Liver (tissue), 8 donors: ENCODE measurements at regions not wholly inside any gene's neighbourhood (a gene's known extent, or its start where the extent isn't known, plus 50 kb on each side); places are given as distances from the start of the nearest gene placed in this dataset.

Source experiments
- DNase-seq: peaks from one replicate; pipeline ENCODE4 v3.0.0-alpha.2; 2017; ENCODE audit warnings: low spot score
- H3K27ac ChIP-seq, 2 donors: one replicate each; pipeline ENCODE4 v1.7.0; 2013; ENCODE audit warnings: inconsistent platforms in 2 of 2, low read length in 2 of 2, control low read depth in 1 of 2, low read depth in 1 of 2, mild to moderate bottlenecking in 1 of 2
- H3K27me3 ChIP-seq, 4 donors: one replicate each; pipeline versions ENCODE4 v1.6.1 to v1.7.0; 2013; ENCODE audit warnings: low read length in 3 of 4, inconsistent platforms in 1 of 4, mild to moderate bottlenecking in 1 of 4, moderate library complexity in 1 of 4; ENCODE audit not compliant: control insufficient read depth in 4 of 4, insufficient read depth in 4 of 4
- H3K36me3 ChIP-seq, 4 donors: one replicate each; pipeline versions ENCODE4 v1.6.1 to v1.7.0; 2013; ENCODE audit warnings: low read length in 3 of 4, mild to moderate bottlenecking in 3 of 4, low read depth in 1 of 4, moderate library complexity in 1 of 4; ENCODE audit not compliant: control insufficient read depth in 4 of 4, insufficient read depth in 3 of 4
- H3K4me1 ChIP-seq, 4 donors: one replicate each; pipeline versions ENCODE4 v1.6.1 to v1.7.0; 2013; ENCODE audit warnings: low read length in 3 of 4, mild to moderate bottlenecking in 3 of 4, moderate library complexity in 1 of 4; ENCODE audit not compliant: control insufficient read depth in 4 of 4, insufficient read depth in 4 of 4
- H3K4me3 ChIP-seq, 3 donors: one replicate each; pipeline versions ENCODE4 v1.6.1 to v1.7.0; 2013; ENCODE audit warnings: low read length in 3 of 3, control low read depth in 1 of 3, low read depth in 1 of 3, mild to moderate bottlenecking in 1 of 3
- H3K9ac ChIP-seq, 2 donors: one replicate each; pipeline ENCODE4 v1.7.0; 2013; ENCODE audit warnings: low read length in 2 of 2, mild to moderate bottlenecking in 2 of 2, moderate library complexity in 2 of 2, control low read depth in 1 of 2, low read depth in 1 of 2
- H3K9me3 ChIP-seq, 4 donors: one replicate each; pipeline versions ENCODE4 v1.6.1 to v1.7.0; 2013; ENCODE audit warnings: low read length in 3 of 4; ENCODE audit not compliant: control insufficient read depth in 4 of 4
- ATF3 ChIP-seq: IDR thresholded peaks from 2 replicates; pipeline ENCODE4 v1.6.1; 2016; ENCODE audit warnings: antibody characterized with exemption
- CTCF ChIP-seq: fragments of 150-350 bp; IDR thresholded peaks from 2 replicates; pipeline ENCODE4 v1.5.1; 2017; ENCODE audit warnings: improper control_type of control experiment, low read depth, low read length; ENCODE audit not compliant: missing input control
- EGR1 ChIP-seq, 2 donors: IDR thresholded peaks; 2 replicates each; pipeline ENCODE4 v1.6.1; 2016 to 2018; ENCODE audit warnings: antibody characterized with exemption in 2 of 2, low read depth in 2 of 2
- FOXA1 ChIP-seq: IDR thresholded peaks from 2 replicates; pipeline ENCODE4 v1.6.1; 2016; ENCODE audit warnings: antibody characterized with exemption
- FOXA2 ChIP-seq: IDR thresholded peaks from 2 replicates; pipeline ENCODE4 v1.6.1; 2016; ENCODE audit warnings: antibody characterized with exemption
- GABPA ChIP-seq, 2 donors: IDR thresholded peaks in 1 of 2; conservative IDR thresholded peaks in 1 of 2; 2 replicates each; pipeline ENCODE4 v1.6.1; 2016; ENCODE audit warnings: antibody characterized with exemption in 2 of 2, mild to moderate bottlenecking in 1 of 2, moderate library complexity in 1 of 2
- HNF4A ChIP-seq, 2 donors: conservative IDR thresholded peaks; 2 replicates each; pipeline ENCODE4 v1.6.1; 2016; ENCODE audit warnings: antibody characterized with exemption in 2 of 2, mild to moderate bottlenecking in 2 of 2
- HNF4G ChIP-seq: IDR thresholded peaks from 2 replicates; pipeline ENCODE4 v1.6.1; 2016; ENCODE audit warnings: antibody characterized with exemption
- JUND ChIP-seq, 2 donors: IDR thresholded peaks; 2 replicates each; pipeline ENCODE4 v1.6.1; 2016; ENCODE audit warnings: antibody characterized with exemption in 2 of 2
- MAX ChIP-seq: IDR thresholded peaks from 2 replicates; pipeline ENCODE4 v1.6.1; 2016; ENCODE audit warnings: antibody characterized with exemption
- NR2F2 ChIP-seq: IDR thresholded peaks from 2 replicates; pipeline ENCODE4 v1.6.1; 2016; ENCODE audit warnings: antibody characterized with exemption
- RAD21 ChIP-seq, 2 donors: IDR thresholded peaks; 2 replicates each; pipeline ENCODE4 v1.6.1; 2016; ENCODE audit warnings: antibody characterized with exemption in 2 of 2, mild to moderate bottlenecking in 2 of 2
- REST ChIP-seq: IDR thresholded peaks from 2 replicates; pipeline ENCODE4 v1.6.1; 2016; ENCODE audit warnings: antibody characterized with exemption, mild to moderate bottlenecking
- RXRA ChIP-seq, 2 donors: IDR thresholded peaks; 2 replicates each; pipeline ENCODE4 v1.6.1; 2017 to 2018; ENCODE audit warnings: antibody characterized with exemption in 2 of 2, mild to moderate bottlenecking in 1 of 2
- SP1 ChIP-seq: IDR thresholded peaks from 2 replicates; pipeline ENCODE4 v1.6.1; 2018; ENCODE audit warnings: antibody characterized with exemption, mild to moderate bottlenecking
- TAF1 ChIP-seq: conservative IDR thresholded peaks from 2 replicates; pipeline ENCODE4 v1.6.1; 2016; ENCODE audit warnings: antibody characterized with exemption, mild to moderate bottlenecking
- YY1 ChIP-seq: IDR thresholded peaks from 2 replicates; pipeline ENCODE4 v1.6.1; 2016; ENCODE audit warnings: antibody characterized with exemption, mild to moderate bottlenecking
- ZBTB33 ChIP-seq: IDR thresholded peaks from 2 replicates; pipeline ENCODE4 v1.6.1; 2016; ENCODE audit warnings: antibody characterized with exemption
- WGBS: extraction: QIAGEN DNeasy Blood & Tissue Kit; methylation state at CpG from one replicate; pipeline ENCODE4 v1.1.7; 2013; 5-methylcytosine and 5-hydroxymethylcytosine counted together
- donor health status: healthy.
- donor health status: healthy.
- donor health status: healthy.
- donor health status: healthy.
- donor health status: healthy.

- H3K9me3 ChIP-seq = no peaks in the 10 kb centered on the region
- H3K4me1 ChIP-seq = no peaks in the 10 kb centered on the region
- DNase-seq = no peak
- H3K9ac ChIP-seq = no peak overlapping the region
- H3K27me3 ChIP-seq = no peaks in the 10 kb centered on the region
- no peak overlapping the region for H3K4me3 ChIP-seq
- no peak overlapping the region for H3K27ac ChIP-seq
- WGBS = 95% methylated on average over 7 of the region's 7 CpGs
- no peaks in the 10 kb centered on the region for H3K36me3 ChIP-seq
- TF ChIP-seq RAD21 (IDR thresholded peaks at IDR 0.05) (no peak), GABPA (IDR thresholded peaks at IDR 0.05 in 1 of 2, conservative IDR thresholded peaks at IDR 0.05 in 1 of 2) (no peak), FOXA2 (no peak), HNF4A (conservative IDR thresholded peaks at IDR 0.05) (no peak), REST (no peak), EGR1 (IDR thresholded peaks at IDR 0.05; ENCODE audit: low read depth in 2 of 2) (no peak), ATF3 (no peak), YY1 (no peak), MAX (no peak), RXRA (IDR thresholded peaks at IDR 0.05) (no peak), CTCF (no peak)
These were observed 50.0 kb downstream of the SOD2 start for GRCh38 chr6:159642995-159643394.

GRCh38 chr6:159642481-159642880 is 50.6 kb downstream of the SOD2 start:
- Histone ChIP-seq H3K9me3 (no peaks in the 10 kb centered on the region), H3K9ac (no peak overlapping the region), H3K27ac (no peak overlapping the region), H3K4me1 (no peaks in the 10 kb centered on the region), H3K27me3 (no peaks in the 10 kb centered on the region), H3K4me3 (no peak overlapping the region), H3K36me3 (no peaks in the 10 kb centered on the region)
- DNase-seq = no peak
- 86% methylated on average over 1 of the region's 1 CpG for WGBS
- TF ChIP-seq RXRA (IDR thresholded peaks at IDR 0.05) (no peak), YY1 (no peak), HNF4G (no peak), GABPA (IDR thresholded peaks at IDR 0.05 in 1 of 2, conservative IDR thresholded peaks at IDR 0.05 in 1 of 2) (no peak), HNF4A (conservative IDR thresholded peaks at IDR 0.05) (no peak), NR2F2 (no peak), TAF1 (no peak), RAD21 (IDR thresholded peaks at IDR 0.05) (no peak), JUND (IDR thresholded peaks at IDR 0.05) (no peak), ZBTB33 (no peak), REST (no peak), EGR1 (IDR thresholded peaks at IDR 0.05; ENCODE audit: low read depth in 2 of 2) (no peak), FOXA1 (no peak), MAX (no peak), ATF3 (no peak), SP1 (no peak)
